Right lobe of liver (tissue), 4 donors: ENCODE measurements at regions not wholly inside any gene's neighbourhood (a gene's known extent, or its start where the extent isn't known, plus 50 kb on each side); places are given as distances from the start of the nearest gene placed in this dataset.
"Not testable (repeated sequence)": the region's sequence is repeated elsewhere in the genome, so short reads cannot be mapped to it uniquely, and the experiment has no call there.

Source experiments
- POLR2A ChIP-seq: fragments of 450-650 bp; IDR thresholded peaks from one replicate; pipeline ENCODE4 v1.6.1; 2017; ENCODE audit warnings: antibody characterized with exemption, mild to moderate bottlenecking
- TF ChIP-seq, protein P1 (sequence below), 4 donors: fragments of 200-600 bp in 3 of 4; fragments of 450-650 bp in 1 of 4; IDR thresholded peaks; one replicate each; pipeline versions ENCODE4 v1.5.1 to v1.8.0; 2016 to 2022; ENCODE audit warnings: antibody characterized with exemption in 4 of 4, mild to moderate bottlenecking in 2 of 4
- donor health status: DM: no; HTN: no; CAD: no.
- donor health status: DM: no; HTN: no; CAD: no.
- donor health status: DM: no; HTN: yes; CAD: no.

- not testable (repeated sequence) for TF ChIP-seq POLR2A
- TF ChIP-seq, protein P1, sequence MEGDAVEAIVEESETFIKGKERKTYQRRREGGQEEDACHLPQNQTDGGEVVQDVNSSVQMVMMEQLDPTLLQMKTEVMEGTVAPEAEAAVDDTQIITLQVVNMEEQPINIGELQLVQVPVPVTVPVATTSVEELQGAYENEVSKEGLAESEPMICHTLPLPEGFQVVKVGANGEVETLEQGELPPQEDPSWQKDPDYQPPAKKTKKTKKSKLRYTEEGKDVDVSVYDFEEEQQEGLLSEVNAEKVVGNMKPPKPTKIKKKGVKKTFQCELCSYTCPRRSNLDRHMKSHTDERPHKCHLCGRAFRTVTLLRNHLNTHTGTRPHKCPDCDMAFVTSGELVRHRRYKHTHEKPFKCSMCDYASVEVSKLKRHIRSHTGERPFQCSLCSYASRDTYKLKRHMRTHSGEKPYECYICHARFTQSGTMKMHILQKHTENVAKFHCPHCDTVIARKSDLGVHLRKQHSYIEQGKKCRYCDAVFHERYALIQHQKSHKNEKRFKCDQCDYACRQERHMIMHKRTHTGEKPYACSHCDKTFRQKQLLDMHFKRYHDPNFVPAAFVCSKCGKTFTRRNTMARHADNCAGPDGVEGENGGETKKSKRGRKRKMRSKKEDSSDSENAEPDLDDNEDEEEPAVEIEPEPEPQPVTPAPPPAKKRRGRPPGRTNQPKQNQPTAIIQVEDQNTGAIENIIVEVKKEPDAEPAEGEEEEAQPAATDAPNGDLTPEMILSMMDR (IDR thresholded peaks at IDR 0.05) = not testable (repeated sequence)
Measured at GRCh38 chr7:81152925-81153324, 234.1 kb upstream of the SEMA3C start.
